ENCODE measurements at regions not wholly inside any gene's neighbourhood (a gene's known extent, or its start where the extent isn't known, plus 50 kb on each side); places are given as distances from the start of the nearest gene placed in this dataset.

GRCh38 chr12:91272461-91273063 lies 89.9 kb upstream of the DCN start:
- TF ChIP-seq CTCF (IDR thresholded peaks at IDR 0.05; ENCODE audit: low read depth, low read length) (no peak), EZH2phosphoT487 (IDR thresholded peaks at IDR 0.05; ENCODE audit: low read depth) (no peak)

Measured in OCI-LY3 (cell line).